ENCODE measurements at regions not wholly inside any gene's neighbourhood (a gene's known extent, or its start where the extent isn't known, plus 50 kb on each side); places are given as distances from the start of the nearest gene placed in this dataset.

GRCh38 chr5:175797521-175798038, 73.8 kb upstream of the CPLX2 start:
- intact Hi-C loops (cut with micrococcal nuclease; ENCODE audit: unreplicated experiment) (no loop called here), in situ Hi-C loops (cut with MboI) (no loop called here)
- Histone ChIP-seq H3K27me3 (replicated peaks in 1 of 2; ENCODE audit: control insufficient read depth in 2 of 2, insufficient read depth in 2 of 2, low read length in 1 of 2) (peaks cover 5 to 7% of the 10 kb centered on the region in 2 experiments; a peak in 3 of 4 replicates), H3K36me3 (ENCODE audit: control insufficient read depth in 2 of 2, insufficient read depth in 2 of 2, low read length in 1 of 2) (no peaks in the 10 kb centered on the region), H3K9ac (ENCODE audit: control insufficient read depth, insufficient read depth, low read length) (no peak overlapping the region), H2AFZ (ENCODE audit: control insufficient read depth, low read depth, low read length) (no peak overlapping the region), H3K4me3 (peak overlapping the region; percentile 32; the same call in 1 of the 2 replicates), H3K79me2 (ENCODE audit: control insufficient read depth, insufficient read depth, low read length) (no peaks in the 10 kb centered on the region), H4K20me1 (ENCODE audit: control insufficient read depth, insufficient read depth) (no peaks in the 10 kb centered on the region), H3K9me3 (replicated peaks; ENCODE audit: control insufficient read depth, insufficient read depth, low read length) (no peaks in the 10 kb centered on the region; the same call in 2 of the 3 replicates), H3K4me1 (ENCODE audit: control insufficient read depth, insufficient read depth, low read length) (no peaks in the 10 kb centered on the region), H3K4me2 (ENCODE audit: control insufficient read depth, insufficient read depth) (peak overlapping the region; percentile 59; the same call in 1 of the 2 replicates), H3K27ac (ENCODE audit: control insufficient read depth, insufficient read depth) (no peak overlapping the region)
- ATAC-seq, result peak; percentile 41; the same call in 2 of the 3 replicates
- peak; percentile 80; the same call in 1 of the 2 replicates for TF ChIP-seq RAD51 (IDR thresholded peaks at IDR 0.05)
- TF ChIP-seq USF1 (IDR thresholded peaks at IDR 0.05; ENCODE audit: borderline replicate concordance, extremely low read length, insufficient read depth, low read depth, low read length), result peak; percentile 43
- TF ChIP-seq EED (IDR thresholded peaks at IDR 0.05; ENCODE audit: low read depth), result no peak
- TF ChIP-seq JUND (IDR thresholded peaks at IDR 0.05; ENCODE audit: low read depth, low read length), result no peak
- peak in 1 of 2 experiments; percentile 26; a peak in 1 of 4 replicates for TF ChIP-seq BHLHE40 (IDR thresholded peaks at IDR 0.05; ENCODE audit: borderline replicate concordance in 1 of 2, low read depth in 2 of 2, low read length in 1 of 2)
- 9% methylated on average over 27 of the region's 27 CpGs for WGBS (ENCODE audit: insufficient coverage, insufficient replicate concordance, low lambda C conversion rate, missing lambda C conversion rate)
- CTCF ChIA-PET, result no interaction called here
- no peak for FAIRE-seq
- RAD21 ChIA-PET (ENCODE audit: unreplicated experiment), result no interaction called here
- DNase-seq (ENCODE audit: low read depth, low spot score), result no peak
- SMC1A ChIA-PET (ENCODE audit: uncharacterized antibody, unreplicated experiment), result no interaction called here
- POLR2A ChIA-PET, result no interaction called here
- no TSS peak for BruUV-seq (replicated peaks)

- ChIA-PET RAD21 (ENCODE audit: unreplicated experiment) (no interaction called here), CTCF (no interaction called here), SMC1A (ENCODE audit: uncharacterized antibody, unreplicated experiment) (no interaction called here), POLR2A (no interaction called here)
- Histone ChIP-seq H3K9ac (ENCODE audit: control insufficient read depth, insufficient read depth, low read length) (no peak overlapping the region), H4K20me1 (ENCODE audit: control insufficient read depth, insufficient read depth) (no peaks in the 10 kb centered on the region), H3K27ac (ENCODE audit: control insufficient read depth, insufficient read depth) (no peak overlapping the region), H3K4me3 (no peak overlapping the region), H3K4me2 (ENCODE audit: control insufficient read depth, insufficient read depth) (no peak overlapping the region), H2AFZ (ENCODE audit: control insufficient read depth, low read depth, low read length) (no peak overlapping the region), H3K79me2 (ENCODE audit: control insufficient read depth, insufficient read depth, low read length) (no peaks in the 10 kb centered on the region), H3K27me3 (replicated peaks in 1 of 2; ENCODE audit: control insufficient read depth in 2 of 2, insufficient read depth in 2 of 2, low read length in 1 of 2) (peaks cover 5 to 7% of the 10 kb centered on the region in 2 experiments; a peak in 3 of 4 replicates), H3K36me3 (ENCODE audit: control insufficient read depth in 2 of 2, insufficient read depth in 2 of 2, low read length in 1 of 2) (no peaks in the 10 kb centered on the region), H3K9me3 (replicated peaks; ENCODE audit: control insufficient read depth, insufficient read depth, low read length) (no peaks in the 10 kb centered on the region; the same call in 2 of the 3 replicates), H3K4me1 (ENCODE audit: control insufficient read depth, insufficient read depth, low read length) (no peaks in the 10 kb centered on the region)
- 100% methylated on average over 2 of the region's 2 CpGs for WGBS (ENCODE audit: insufficient coverage, insufficient replicate concordance, low lambda C conversion rate, missing lambda C conversion rate)
- TF ChIP-seq SMC3 (IDR thresholded peaks at IDR 0.05; ENCODE audit: borderline replicate concordance, low read length) (no peak), JUND (IDR thresholded peaks at IDR 0.05; ENCODE audit: low read depth, low read length) (no peak), JUNB (IDR thresholded peaks at IDR 0.05) (no peak), USF2 (IDR thresholded peaks at IDR 0.05; ENCODE audit: borderline replicate concordance, low read depth, low read length) (no peak), ZNF274 (IDR thresholded peaks at IDR 0.05; ENCODE audit: insufficient read depth, insufficient read length) (no peak), SMAD5 (IDR thresholded peaks at IDR 0.05; ENCODE audit: low read depth) (no peak), BCL11A (IDR thresholded peaks at IDR 0.05; ENCODE audit: low read depth, low read length) (no peak), SMARCA5 (IDR thresholded peaks at IDR 0.05) (no peak)
- in situ Hi-C loops (cut with MboI), result no loop called here
- no peak for ATAC-seq
- no peak for FAIRE-seq
- BruUV-seq (replicated peaks), result no TSS peak
- intact Hi-C loops (cut with micrococcal nuclease; ENCODE audit: unreplicated experiment), result no loop called here
- DNase-seq (ENCODE audit: low read depth, low spot score), result no peak
Measured at GRCh38 chr5:175798626-175799025, 72.8 kb upstream of the CPLX2 start.
